Heart left ventricle (tissue), 13 donors: ENCODE measurements at regions not wholly inside any gene's neighbourhood (a gene's known extent, or its start where the extent isn't known, plus 50 kb on each side); places are given as distances from the start of the nearest gene placed in this dataset.

Experiments used
- CTCF ChIP-seq, 12 donors: fragments of 200-600 bp; sonication (generic) in 4 of 12; IDR thresholded peaks; one replicate each; pipeline versions ENCODE4 v1.5.0 to v1.8.0; 2018 to 2022; ENCODE audit warnings: antibody characterized with exemption in 12 of 12, mild to moderate bottlenecking in 5 of 12
- POLR2A ChIP-seq, 2 donors: fragments of 450-650 bp; IDR thresholded peaks; one replicate each; pipeline ENCODE4 v1.6.1; 2017; ENCODE audit warnings: antibody characterized with exemption in 2 of 2, mild to moderate bottlenecking in 2 of 2, moderate library complexity in 2 of 2
- donor health status: ischemic (EF 13 %, LVEDD 7.1; RV severe dilation, severe dysfunction).
- donor health status: DM: no; HTN: yes; CAD: no.
- donor health status: DM: no; HTN: no; CAD: no.
- donor health status: ischemic (EF 25% LVEDD 6.9; RV normal size, moderate dysfunction).
- donor health status: ischemic (EF 25% LVEDD 5.7; RV mildly dilated, moderate dysfunction).
- donor health status: ischemic (EF 35%, LVEDD 5.7; RV mildly dilated, moderate dysfunction).
- donor health status: nonischemic (EF 11% LVEDD 7.7; RV severe dilation, severe dysfunction).
- donor health status: DM: yes; HTN: yes; CAD: no.
- donor health status: PGD.
- donor health status: ischemic (EF 29% LVEDD 5.4; RV normal size, mild dysfunction).
- donor health status: nonischemic (EF 23%, LVEDD 6.1; RV moderate dilation, normal function).

GRCh38 chr6:145045582-145045981 lies 689.7 kb downstream of the EPM2A start:
- no peak for TF ChIP-seq CTCF (IDR thresholded peaks at IDR 0.05)
- no peak for TF ChIP-seq POLR2A (IDR thresholded peaks at IDR 0.05)
